Progenitor cell of endocrine pancreas (in vitro differentiated cells): ENCODE measurements at regions not wholly inside any gene's neighbourhood (a gene's known extent, or its start where the extent isn't known, plus 50 kb on each side); places are given as distances from the start of the nearest gene placed in this dataset.

ENCODE experiments used
- DNase-seq: peaks from one replicate; pipeline ENCODE4 v3.0.0; 2021; ENCODE audit warnings: low spot score; ENCODE audit not compliant: unreplicated experiment
- H3K27ac Mint-ChIP-seq: 2 replicates; pipeline ENCODE4 v1.8.0; 2021; ENCODE audit warnings: mild to moderate bottlenecking, moderate library complexity, mixed read lengths
- H3K27me3 Mint-ChIP-seq: 2 replicates; pipeline ENCODE4 v1.8.0; 2021; ENCODE audit warnings: mixed read lengths
- H3K36me3 Mint-ChIP-seq: 2 replicates; pipeline ENCODE4 v1.8.0; 2022; ENCODE audit warnings: mixed read lengths; ENCODE audit not compliant: insufficient read depth
- H3K4me1 Mint-ChIP-seq: 2 replicates; pipeline ENCODE4 v1.8.0; 2021; ENCODE audit warnings: low read depth, mixed read lengths
- H3K4me3 Mint-ChIP-seq: 2 replicates; pipeline ENCODE4 v1.8.0; 2021; ENCODE audit warnings: low read depth, mild to moderate bottlenecking, moderate library complexity, mixed read lengths
- H3K9me3 Mint-ChIP-seq: 2 replicates; pipeline ENCODE4 v1.8.0; 2021; ENCODE audit warnings: low read depth, mixed read lengths
- CTCF ChIP-seq: fragments of 200-600 bp; sonication (generic); IDR thresholded peaks from one replicate; pipeline ENCODE4 v1.5.0; 2021; ENCODE audit warnings: antibody characterized with exemption, mild to moderate bottlenecking; ENCODE audit not compliant: unreplicated experiment

DNA sequence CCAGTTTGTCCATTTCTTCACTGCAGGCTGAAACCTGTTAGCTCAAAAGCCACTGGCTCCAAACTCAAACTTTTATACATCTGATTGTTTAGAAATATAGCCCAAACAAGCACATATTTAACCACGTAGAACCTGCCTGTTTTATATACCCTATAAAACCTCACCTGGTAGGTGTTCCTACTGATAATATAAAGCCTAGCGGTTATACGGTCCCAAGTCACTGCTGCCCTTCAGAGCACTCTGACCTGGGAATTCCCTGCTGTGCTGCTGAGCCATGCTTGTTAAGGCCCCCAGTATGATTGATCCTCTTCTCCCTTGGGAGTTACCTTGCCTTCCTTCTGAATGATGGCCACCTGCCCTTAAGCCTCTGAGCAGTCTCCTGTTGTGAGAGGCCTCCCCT is 432.8 kb upstream of the LCORL start:
- no peak overlapping the region for H3K4me3 Mint-ChIP-seq
- H3K27ac Mint-ChIP-seq, result no peak overlapping the region
- H3K27me3 Mint-ChIP-seq, result no peaks in the 10 kb centered on the region
- H3K9me3 Mint-ChIP-seq, result no peaks in the 10 kb centered on the region
- DNase-seq, result no peak
- no peaks in the 10 kb centered on the region for H3K36me3 Mint-ChIP-seq
- no peaks in the 10 kb centered on the region for H3K4me1 Mint-ChIP-seq
- no peak for TF ChIP-seq CTCF

- TF ChIP-seq CTCF, result no peak
- no peak overlapping the region for H3K4me3 Mint-ChIP-seq
- no peak for DNase-seq
- no peak overlapping the region for H3K27ac Mint-ChIP-seq
- peaks cover 9% of the 10 kb centered on the region for H3K4me1 Mint-ChIP-seq
- H3K36me3 Mint-ChIP-seq, result peaks cover 1% of the 10 kb centered on the region
- no peaks in the 10 kb centered on the region for H3K27me3 Mint-ChIP-seq
- H3K9me3 Mint-ChIP-seq, result peaks cover 17% of the 10 kb centered on the region
These were observed 423.6 kb upstream of the LCORL start for GRCh38 chr4:18445110-18445509.

DNA sequence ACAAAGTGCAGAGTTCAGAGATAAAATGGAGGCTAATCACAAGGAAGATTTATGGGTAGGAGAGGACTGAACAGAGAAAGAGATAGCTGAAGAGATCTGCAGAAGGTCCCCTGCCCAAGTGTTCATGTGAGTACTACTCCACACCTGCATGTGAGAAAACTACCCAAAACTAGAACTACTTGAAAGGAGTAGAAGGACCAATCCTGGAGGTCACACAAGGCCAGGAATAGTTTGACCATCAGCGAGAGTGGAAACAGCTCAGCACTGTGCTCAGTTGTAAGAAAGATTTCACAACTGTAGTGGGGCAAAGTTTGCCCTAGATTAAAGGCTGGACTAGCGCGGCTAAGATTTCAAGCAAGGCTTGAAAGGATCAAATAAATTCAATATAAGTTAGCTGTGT is 422.7 kb upstream of the LCORL start:
- H3K4me3 Mint-ChIP-seq, result no peak overlapping the region
- no peaks in the 10 kb centered on the region for H3K27me3 Mint-ChIP-seq
- H3K9me3 Mint-ChIP-seq, result peaks cover 17% of the 10 kb centered on the region
- H3K27ac Mint-ChIP-seq, result no peak overlapping the region
- no peak for DNase-seq
- peaks cover 1% of the 10 kb centered on the region for H3K36me3 Mint-ChIP-seq
- TF ChIP-seq CTCF, result no peak
- H3K4me1 Mint-ChIP-seq, result peaks cover 9% of the 10 kb centered on the region

GRCh38 chr4:18442957-18443356 is 421.4 kb upstream of the LCORL start:
- no peak overlapping the region for H3K4me3 Mint-ChIP-seq
- peaks cover 17% of the 10 kb centered on the region for H3K9me3 Mint-ChIP-seq
- H3K4me1 Mint-ChIP-seq, result peaks cover 9% of the 10 kb centered on the region
- no peak for TF ChIP-seq CTCF
- no peak for DNase-seq
- H3K27me3 Mint-ChIP-seq, result no peaks in the 10 kb centered on the region
- peaks cover 1% of the 10 kb centered on the region for H3K36me3 Mint-ChIP-seq
- no peak overlapping the region for H3K27ac Mint-ChIP-seq

DNA sequence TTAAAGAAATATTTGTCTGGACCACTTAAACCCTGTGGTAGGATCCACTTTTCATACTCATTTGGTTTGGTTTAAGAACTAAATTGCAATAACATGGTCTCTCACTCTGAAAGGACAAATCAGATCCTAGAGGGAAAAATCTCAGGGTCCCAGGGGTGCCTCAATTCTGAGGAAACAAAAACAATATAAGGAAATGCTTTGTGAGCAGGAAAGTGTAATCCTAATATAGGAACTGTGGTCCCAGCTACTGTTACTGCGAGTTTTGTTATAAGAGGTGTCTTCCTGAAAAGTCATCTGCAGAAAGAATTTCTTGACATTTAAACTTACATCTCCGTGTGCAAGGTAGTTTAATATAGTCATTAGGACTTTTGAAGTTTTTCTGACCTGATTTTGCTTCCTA is 420.1 kb upstream of the LCORL start:
- no peak overlapping the region for H3K4me3 Mint-ChIP-seq
- DNase-seq, result no peak
- TF ChIP-seq CTCF, result no peak
- H3K9me3 Mint-ChIP-seq, result peaks cover 17% of the 10 kb centered on the region
- no peak overlapping the region for H3K27ac Mint-ChIP-seq
- peaks cover 1% of the 10 kb centered on the region for H3K36me3 Mint-ChIP-seq
- H3K27me3 Mint-ChIP-seq, result no peaks in the 10 kb centered on the region
- H3K4me1 Mint-ChIP-seq, result peaks cover 9% of the 10 kb centered on the region

DNA sequence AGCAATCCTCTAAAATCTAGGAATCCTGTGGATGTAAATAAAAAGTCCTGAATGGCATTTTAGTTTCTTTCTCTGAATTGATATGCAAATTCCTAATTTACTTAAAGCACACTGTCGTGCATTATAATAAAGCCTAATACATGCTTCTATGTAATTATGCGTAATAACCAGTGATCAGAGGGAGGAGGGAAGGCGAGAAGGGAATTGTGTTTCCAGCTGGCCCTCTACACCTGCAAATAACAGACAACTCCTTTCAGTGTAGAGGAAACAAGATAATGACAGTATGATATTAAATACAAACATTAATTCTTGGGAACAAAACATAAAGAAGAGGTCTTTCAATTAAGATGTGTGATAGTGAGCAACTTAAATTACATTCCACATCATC is 419.6 kb upstream of the LCORL start:
- no peak for TF ChIP-seq CTCF
- Mint-ChIP-seq H3K36me3 (peaks cover 1% of the 10 kb centered on the region), H3K4me1 (peaks cover 9% of the 10 kb centered on the region), H3K4me3 (no peak overlapping the region), H3K27ac (no peak overlapping the region), H3K27me3 (no peaks in the 10 kb centered on the region), H3K9me3 (peaks cover 17% of the 10 kb centered on the region)
- no peak for DNase-seq
